ENCODE measurements at regions not wholly inside any gene's neighbourhood (a gene's known extent, or its start where the extent isn't known, plus 50 kb on each side); places are given as distances from the start of the nearest gene placed in this dataset.

- TF ChIP-seq CTCF (IDR thresholded peaks at IDR 0.05; ENCODE audit: control extremely low read depth, extremely low read depth), result no peak
- Histone ChIP-seq H3K36me3 (ENCODE audit: control insufficient read depth in 4 of 4, insufficient read depth in 4 of 4, low read length in 4 of 4) (no peaks in the 10 kb centered on the region), H3K4me1 (ENCODE audit: control insufficient read depth in 5 of 5, insufficient read depth in 5 of 5, low read length in 5 of 5) (peaks cover 0 to 4% (median 0%) of the 10 kb centered on the region in 5 donors), H3K27ac (ENCODE audit: low read depth in 1 of 2, low read length in 1 of 2) (no peak overlapping the region), H3K9ac (ENCODE audit: insufficient read depth in 1 of 2, low read length in 2 of 2) (no peak overlapping the region), H3K27me3 (ENCODE audit: control insufficient read depth in 3 of 3, insufficient read depth in 3 of 3, low read length in 2 of 3) (no peaks in the 10 kb centered on the region), H3K9me3 (ENCODE audit: control insufficient read depth in 4 of 4, insufficient read depth in 3 of 4, low read length in 3 of 4) (no peaks in the 10 kb centered on the region), H3K4me3 (no peak overlapping the region)
- DNase-seq, result no peak
- WGBS, 2 donors, result 81 to 92% methylated on average over 2 of the region's 2 CpGs
- no peak for ATAC-seq (ENCODE audit: insufficient read depth, low FRiP score)
These were observed 1067.2 kb downstream of the EPHA7 start for GRCh38 chr6:92352130-92352529.

GRCh38 chr6:92341201-92341600, 1078.2 kb downstream of the EPHA7 start:
- TF ChIP-seq CTCF (IDR thresholded peaks at IDR 0.05; ENCODE audit: control extremely low read depth, extremely low read depth), result no peak
- H3K27me3 ChIP-seq (ENCODE audit: control insufficient read depth in 3 of 3, insufficient read depth in 3 of 3, low read length in 2 of 3), result no peaks in the 10 kb centered on the region
- 85% methylated on average over 3 of the region's 3 CpGs for WGBS, 2 donors
- no peaks in the 10 kb centered on the region for H3K4me1 ChIP-seq (ENCODE audit: control insufficient read depth in 5 of 5, insufficient read depth in 5 of 5, low read length in 5 of 5)
- no peak overlapping the region for H3K27ac ChIP-seq (ENCODE audit: low read depth in 1 of 2, low read length in 1 of 2)
- H3K36me3 ChIP-seq (ENCODE audit: control insufficient read depth in 4 of 4, insufficient read depth in 4 of 4, low read length in 4 of 4), result no peaks in the 10 kb centered on the region
- H3K9me3 ChIP-seq (ENCODE audit: control insufficient read depth in 4 of 4, insufficient read depth in 3 of 4, low read length in 3 of 4), result no peaks in the 10 kb centered on the region
- ATAC-seq (ENCODE audit: insufficient read depth, low FRiP score), result no peak
- H3K4me3 ChIP-seq, result no peak overlapping the region
- H3K9ac ChIP-seq (ENCODE audit: insufficient read depth in 1 of 2, low read length in 2 of 2), result no peak overlapping the region
- no peak for DNase-seq

- Histone ChIP-seq H3K36me3 (ENCODE audit: control insufficient read depth in 4 of 4, insufficient read depth in 4 of 4, low read length in 4 of 4) (no peaks in the 10 kb centered on the region), H3K27ac (ENCODE audit: low read depth in 1 of 2, low read length in 1 of 2) (no peak overlapping the region), H3K9ac (ENCODE audit: insufficient read depth in 1 of 2, low read length in 2 of 2) (no peak overlapping the region), H3K4me3 (no peak overlapping the region), H3K4me1 (ENCODE audit: control insufficient read depth in 5 of 5, insufficient read depth in 5 of 5, low read length in 5 of 5) (no peaks in the 10 kb centered on the region), H3K9me3 (ENCODE audit: control insufficient read depth in 4 of 4, insufficient read depth in 3 of 4, low read length in 3 of 4) (no peaks in the 10 kb centered on the region), H3K27me3 (ENCODE audit: control insufficient read depth in 3 of 3, insufficient read depth in 3 of 3, low read length in 2 of 3) (no peaks in the 10 kb centered on the region)
- 57 to 65% methylated on average over 4 of the region's 4 CpGs for whole genome bisulfite sequencing, 2 donors
- ATAC-seq (ENCODE audit: insufficient read depth, low FRiP score) (no peak), DNase-seq (no peak)
- TF ChIP-seq CTCF (IDR thresholded peaks at IDR 0.05; ENCODE audit: control extremely low read depth, extremely low read depth), result no peak
These were observed 1079.3 kb downstream of the EPHA7 start for GRCh38 chr6:92339936-92340640.

- Histone ChIP-seq H3K36me3 (ENCODE audit: control insufficient read depth in 4 of 4, insufficient read depth in 4 of 4, low read length in 4 of 4) (no peaks in the 10 kb centered on the region), H3K4me3 (no peak overlapping the region), H3K9me3 (ENCODE audit: control insufficient read depth in 4 of 4, insufficient read depth in 3 of 4, low read length in 3 of 4) (no peaks in the 10 kb centered on the region), H3K4me1 (ENCODE audit: control insufficient read depth in 5 of 5, insufficient read depth in 5 of 5, low read length in 5 of 5) (no peaks in the 10 kb centered on the region), H3K27me3 (ENCODE audit: control insufficient read depth in 3 of 3, insufficient read depth in 3 of 3, low read length in 2 of 3) (no peaks in the 10 kb centered on the region), H3K9ac (ENCODE audit: insufficient read depth in 1 of 2, low read length in 2 of 2) (no peak overlapping the region), H3K27ac (ENCODE audit: low read depth in 1 of 2, low read length in 1 of 2) (no peak overlapping the region)
- 63 to 73% methylated on average over 2 of the region's 2 CpGs for WGBS, 2 donors
- no peak for ATAC-seq (ENCODE audit: insufficient read depth, low FRiP score)
- DNase-seq, result no peak
- no peak for TF ChIP-seq CTCF (IDR thresholded peaks at IDR 0.05; ENCODE audit: control extremely low read depth, extremely low read depth)
These were observed 1081.8 kb downstream of the EPHA7 start for GRCh38 chr6:92337571-92337970.

Measured in lung (tissue), 11 donors.